ENCODE measurements at regions not wholly inside any gene's neighbourhood (a gene's known extent, or its start where the extent isn't known, plus 50 kb on each side); places are given as distances from the start of the nearest gene placed in this dataset.

DNA sequence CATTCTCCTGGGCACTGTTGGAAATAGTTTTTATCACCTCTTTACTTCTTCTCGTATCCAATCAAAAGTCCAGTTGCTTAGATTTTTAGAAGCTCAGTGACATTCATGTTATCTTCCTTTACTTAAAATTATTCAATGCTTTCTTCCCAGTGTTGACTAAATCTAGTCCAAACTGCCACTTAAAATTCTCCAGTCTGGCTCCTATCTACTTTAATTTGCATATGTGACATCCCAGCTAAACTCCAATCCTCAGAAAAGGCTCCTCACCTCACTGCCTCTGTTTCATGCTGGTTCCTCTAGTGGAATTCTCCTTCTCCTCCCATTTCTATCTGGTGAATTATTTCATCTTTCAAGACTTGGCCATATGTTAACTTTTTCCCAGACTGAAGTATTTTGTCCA lies 1238.7 kb upstream of the WWC1 start:
- TF ChIP-seq, protein P1, sequence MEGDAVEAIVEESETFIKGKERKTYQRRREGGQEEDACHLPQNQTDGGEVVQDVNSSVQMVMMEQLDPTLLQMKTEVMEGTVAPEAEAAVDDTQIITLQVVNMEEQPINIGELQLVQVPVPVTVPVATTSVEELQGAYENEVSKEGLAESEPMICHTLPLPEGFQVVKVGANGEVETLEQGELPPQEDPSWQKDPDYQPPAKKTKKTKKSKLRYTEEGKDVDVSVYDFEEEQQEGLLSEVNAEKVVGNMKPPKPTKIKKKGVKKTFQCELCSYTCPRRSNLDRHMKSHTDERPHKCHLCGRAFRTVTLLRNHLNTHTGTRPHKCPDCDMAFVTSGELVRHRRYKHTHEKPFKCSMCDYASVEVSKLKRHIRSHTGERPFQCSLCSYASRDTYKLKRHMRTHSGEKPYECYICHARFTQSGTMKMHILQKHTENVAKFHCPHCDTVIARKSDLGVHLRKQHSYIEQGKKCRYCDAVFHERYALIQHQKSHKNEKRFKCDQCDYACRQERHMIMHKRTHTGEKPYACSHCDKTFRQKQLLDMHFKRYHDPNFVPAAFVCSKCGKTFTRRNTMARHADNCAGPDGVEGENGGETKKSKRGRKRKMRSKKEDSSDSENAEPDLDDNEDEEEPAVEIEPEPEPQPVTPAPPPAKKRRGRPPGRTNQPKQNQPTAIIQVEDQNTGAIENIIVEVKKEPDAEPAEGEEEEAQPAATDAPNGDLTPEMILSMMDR (CRISPR knock-in tag; IDR thresholded peaks at IDR 0.05), result no peak
- TF ChIP-seq, protein P2, sequence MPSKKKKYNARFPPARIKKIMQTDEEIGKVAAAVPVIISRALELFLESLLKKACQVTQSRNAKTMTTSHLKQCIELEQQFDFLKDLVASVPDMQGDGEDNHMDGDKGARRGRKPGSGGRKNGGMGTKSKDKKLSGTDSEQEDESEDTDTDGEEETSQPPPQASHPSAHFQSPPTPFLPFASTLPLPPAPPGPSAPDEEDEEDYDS (CRISPR knock-in tag; IDR thresholded peaks at IDR 0.05), result no peak
- no peak for TF ChIP-seq PHF21A (CRISPR knock-in tag; IDR thresholded peaks at IDR 0.05)
- TF ChIP-seq HOXA5 (CRISPR knock-in tag; IDR thresholded peaks at IDR 0.05), result no peak
